GM12892 (cell line): ENCODE measurements at regions not wholly inside any gene's neighbourhood (a gene's known extent, or its start where the extent isn't known, plus 50 kb on each side); places are given as distances from the start of the nearest gene placed in this dataset.

ENCODE experiments used
- DNase-seq: peaks from one replicate; pipeline ENCODE4 v3.0.0; 2011; ENCODE audit not compliant: insufficient read length
- FAIRE-seq: peaks from 2 replicates; lab custom pipeline; 2011; peaks lifted over from hg19 to GRCh38; lab: Jason Lieb, UNC
- POLR2A ChIP-seq: IDR thresholded peaks from 2 replicates; pipeline ENCODE4 v1.6.1; 2011; ENCODE audit warnings: low read depth, low read length, control low read depth
- POLR2AphosphoS5 ChIP-seq: IDR thresholded peaks from 2 replicates; pipeline ENCODE4 v1.6.1; 2011; ENCODE audit warnings: low read depth, low read length, control low read depth
- TAF1 ChIP-seq: IDR thresholded peaks from 2 replicates; pipeline ENCODE4 v1.6.1; 2011; ENCODE audit warnings: low read depth, mild to moderate bottlenecking, control low read depth, low read length, borderline replicate concordance

- no peak for TF ChIP-seq POLR2AphosphoS5
- TF ChIP-seq TAF1 = no peak
- no peak for TF ChIP-seq POLR2A
- FAIRE-seq = no peak
Measured at GRCh38 chr10:129397198-129397974, 69.7 kb upstream of the MGMT start.

GRCh38 chr10:129398711-129399141, 68.3 kb upstream of the MGMT start:
- FAIRE-seq (no peak), DNase-seq (no peak)

More at GRCh38 chr10:129397198-129397974, 69.7 kb upstream of the MGMT start:
- no peak for DNase-seq

GRCh38 chr10:129400426-129400825, 66.6 kb upstream of the MGMT start:
- TF ChIP-seq TAF1 = no peak
- TF ChIP-seq POLR2AphosphoS5 = no peak
- TF ChIP-seq POLR2A = no peak
- DNase-seq = no peak
- FAIRE-seq = no peak

More at GRCh38 chr10:129398711-129399141, 68.3 kb upstream of the MGMT start:
- no peak for TF ChIP-seq POLR2A
- no peak for TF ChIP-seq TAF1
- TF ChIP-seq POLR2AphosphoS5 = no peak

DNA sequence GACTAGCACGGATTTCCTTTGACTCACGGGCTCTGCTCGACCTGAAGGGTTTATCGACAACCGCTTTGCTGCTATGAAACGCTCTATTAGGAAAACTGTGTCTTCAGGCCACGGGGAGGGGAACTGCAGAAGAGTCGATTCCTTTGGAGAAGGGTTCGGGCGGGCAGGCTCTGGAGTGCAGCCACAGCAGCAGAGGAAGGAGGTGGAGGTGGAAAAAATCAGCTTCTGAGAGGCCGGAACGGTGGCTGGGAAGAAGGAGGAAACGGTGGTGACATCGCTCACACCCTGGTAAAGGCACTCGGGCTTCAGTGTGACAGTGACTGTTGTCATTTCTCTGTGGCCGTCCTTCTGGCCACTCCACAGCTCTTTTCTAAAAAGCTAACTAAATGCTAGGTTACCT, 64.6 kb upstream of the MGMT start:
- TF ChIP-seq TAF1 (no peak), POLR2AphosphoS5 (no peak), POLR2A (no peak)
- no peak for FAIRE-seq
- DNase-seq = no peak

- TF ChIP-seq TAF1 (no peak), POLR2AphosphoS5 (no peak), POLR2A (no peak)
- no peak for FAIRE-seq
- DNase-seq = no peak
Measured at GRCh38 chr10:129404091-129404490, 63.0 kb upstream of the MGMT start.

GRCh38 chr10:129405389-129405788, 61.7 kb upstream of the MGMT start:
- no peak for DNase-seq
- no peak for FAIRE-seq
- TF ChIP-seq POLR2A = no peak
- TF ChIP-seq POLR2AphosphoS5 = no peak
- TF ChIP-seq TAF1 = no peak

GRCh38 chr10:129410688-129411392, 56.2 kb upstream of the MGMT start:
- TF ChIP-seq POLR2AphosphoS5 = no peak
- no peak for TF ChIP-seq TAF1
- no peak for TF ChIP-seq POLR2A
- DNase-seq (no peak), FAIRE-seq (no peak)

DNA sequence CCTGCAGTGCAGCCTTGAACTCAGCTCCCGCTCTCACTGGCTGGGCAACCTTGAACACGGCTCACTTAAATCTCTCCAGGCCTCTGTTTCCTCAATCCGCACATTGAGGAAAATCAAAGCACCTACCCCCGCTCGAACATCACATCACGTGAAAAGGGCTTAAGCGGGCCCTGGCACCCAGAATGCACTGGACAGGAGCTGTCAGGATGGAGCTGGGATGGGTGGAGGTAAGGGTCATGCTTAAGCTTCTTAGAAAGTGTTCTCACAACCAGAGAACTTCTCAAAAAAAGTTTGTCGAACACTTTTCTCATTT, 55.7 kb upstream of the MGMT start:
- DNase-seq = no peak
- TF ChIP-seq POLR2A (no peak), TAF1 (no peak), POLR2AphosphoS5 (no peak)
- FAIRE-seq = no peak

GRCh38 chr10:129411772-129412171, 55.3 kb upstream of the MGMT start:
- TF ChIP-seq POLR2A (no peak), POLR2AphosphoS5 (no peak), TAF1 (no peak)
- DNase-seq (no peak), FAIRE-seq (no peak)

DNA sequence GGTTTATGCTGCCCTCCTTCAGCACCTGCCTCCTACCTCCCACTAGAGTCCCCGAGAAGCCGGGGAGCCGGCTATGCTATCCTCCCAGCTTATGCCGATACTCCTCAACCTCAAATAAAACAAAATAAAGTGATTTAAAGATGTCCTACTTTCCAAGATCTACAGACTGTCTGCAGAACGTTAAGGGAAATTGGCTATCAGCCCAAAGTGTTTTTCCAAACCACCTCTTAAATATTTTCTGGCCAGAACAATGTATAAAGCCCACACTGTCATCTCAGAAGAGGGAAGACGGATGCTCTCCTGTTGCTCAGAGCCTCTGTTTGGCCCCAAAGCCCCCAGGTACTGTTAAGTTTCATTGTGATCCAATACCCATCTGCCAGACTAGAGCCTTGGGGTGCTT, 54.0 kb upstream of the MGMT start:
- FAIRE-seq (no peak), DNase-seq (no peak)
- no peak for TF ChIP-seq POLR2AphosphoS5
- TF ChIP-seq TAF1 = no peak
- no peak for TF ChIP-seq POLR2A

- no peak for DNase-seq
- no peak for FAIRE-seq
- no peak for TF ChIP-seq POLR2A
- TF ChIP-seq TAF1 = no peak
- TF ChIP-seq POLR2AphosphoS5 = no peak
Measured at GRCh38 chr10:129415215-129416140, 51.6 kb upstream of the MGMT start.

GRCh38 chr10:129416155-129416554, 50.9 kb upstream of the MGMT start:
- DNase-seq = no peak
- no peak for FAIRE-seq
- TF ChIP-seq POLR2A (no peak), POLR2AphosphoS5 (no peak), TAF1 (no peak)
